Esophagus squamous epithelium (tissue), 5 donors: ENCODE measurements at regions not wholly inside any gene's neighbourhood (a gene's known extent, or its start where the extent isn't known, plus 50 kb on each side); places are given as distances from the start of the nearest gene placed in this dataset.

Source experiments
- DNase-seq: peaks from one replicate; lab custom pipeline; 2025; lab: John Stamatoyannopoulos, UW
- H3K27ac ChIP-seq, 4 donors: fragments of 200-600 bp; sonication (generic); one replicate each; pipeline ENCODE4 v1.5.1; 2016 to 2019; ENCODE audit warnings: mild to moderate bottlenecking in 1 of 4
- H3K27me3 ChIP-seq, 4 donors: fragments of 200-600 bp; sonication (generic); 1 replicate in 3 of 4; 2 replicates in 1 of 4; pipeline versions ENCODE4 v1.5.1 to v1.6.0; 2017 to 2021; ENCODE audit warnings: antibody characterized with exemption in 1 of 4
- H3K36me3 ChIP-seq, 3 donors: fragments of 200-600 bp; sonication (generic); one replicate each; pipeline ENCODE4 v1.5.1; 2016 to 2019
- H3K4me1 ChIP-seq, 3 donors: fragments of 200-600 bp; sonication (generic); one replicate each; pipeline ENCODE4 v1.5.1; 2017 to 2019
- H3K4me3 ChIP-seq, 4 donors: fragments of 200-600 bp; sonication (generic); 1 replicate in 3 of 4; 2 replicates in 1 of 4; pipeline ENCODE4 v1.5.1; 2016 to 2019; ENCODE audit warnings: mild to moderate bottlenecking in 2 of 4, moderate library complexity in 1 of 4
- H3K9me3 ChIP-seq, 3 donors: fragments of 200-600 bp; sonication (generic); one replicate each; pipeline ENCODE4 v1.5.1; 2016 to 2019
- CTCF ChIP-seq, 6 experiments: fragments of 450-650 bp in 4 of 6; fragments of 200-600 bp in 2 of 6; sonication (generic) in 2 of 6; IDR thresholded peaks; one replicate each; pipeline ENCODE4 v1.5.1; 2016 to 2019; ENCODE audit warnings: antibody characterized with exemption in 6 of 6, mild to moderate bottlenecking in 4 of 6, moderate library complexity in 4 of 6
- POLR2A ChIP-seq, 4 donors: fragments of 450-650 bp; IDR thresholded peaks; one replicate each; pipeline ENCODE4 v1.6.1; 2017; ENCODE audit warnings: antibody characterized with exemption in 4 of 4, mild to moderate bottlenecking in 4 of 4, moderate library complexity in 3 of 4
- WGBS, 2 donors: methylation state at CpG; one replicate each; pipeline ENCODE4 v1.1.5; 2018; 5-methylcytosine and 5-hydroxymethylcytosine counted together
- intact Hi-C: fragments of 100-400 bp; cut with DNase I; formaldehyde crosslinking; loops from one replicate; pipeline ENCODE4 v1.15.0; 2022
- donor health status: DM: yes; HTN: yes; CAD: no.

- TF ChIP-seq CTCF (IDR thresholded peaks at IDR 0.05), result no peak
- Histone ChIP-seq H3K36me3 (no peaks in the 10 kb centered on the region), H3K4me1 (peaks cover 0 to 22% (median 13%) of the 10 kb centered on the region in 3 donors), H3K27me3 (peaks cover 0 to 8% (median 0%) of the 10 kb centered on the region in 4 donors), H3K27ac (no peak overlapping the region), H3K9me3 (no peaks in the 10 kb centered on the region), H3K4me3 (no peak overlapping the region)
- 66% methylated on average over 4 of the region's 4 CpGs for WGBS, 2 donors
- intact Hi-C loops, result no loop called here
- no peak for DNase-seq
These were observed 128.0 kb upstream of the ADAMTS9 start for GRCh38 chr3:64815789-64816188.

- 21 to 29% methylated on average over 3 of the region's 3 CpGs for WGBS, 2 donors
- Histone ChIP-seq H3K36me3 (no peaks in the 10 kb centered on the region), H3K9me3 (no peaks in the 10 kb centered on the region), H3K27me3 (peaks cover 0 to 8% (median 0%) of the 10 kb centered on the region in 4 donors), H3K4me1 (peaks cover 0 to 22% (median 13%) of the 10 kb centered on the region in 3 donors), H3K4me3 (no peak overlapping the region), H3K27ac (peak overlapping the region in 3 of 4 donors; percentile 24 to 52 (median 25))
- intact Hi-C loops, result no loop called here
- no peak for DNase-seq
- no peak for TF ChIP-seq POLR2A (IDR thresholded peaks at IDR 0.05)
- TF ChIP-seq CTCF (IDR thresholded peaks at IDR 0.05), result no peak
These were observed 127.4 kb upstream of the ADAMTS9 start for GRCh38 chr3:64815195-64815631.

- intact Hi-C loops, result no loop called here
- Histone ChIP-seq H3K9me3 (no peaks in the 10 kb centered on the region), H3K27me3 (peaks cover 0 to 8% (median 0%) of the 10 kb centered on the region in 4 donors), H3K4me3 (no peak overlapping the region), H3K27ac (peak overlapping the region in 1 of 4 donors; percentile 25), H3K4me1 (peaks cover 0 to 22% (median 13%) of the 10 kb centered on the region in 3 donors), H3K36me3 (no peaks in the 10 kb centered on the region)
- no peak for TF ChIP-seq POLR2A (IDR thresholded peaks at IDR 0.05)
- TF ChIP-seq CTCF (IDR thresholded peaks at IDR 0.05), result no peak
- 36 to 43% methylated on average over 2 of the region's 2 CpGs for WGBS, 2 donors
- no peak for DNase-seq
These were observed 126.6 kb upstream of the ADAMTS9 start for GRCh38 chr3:64814351-64814750.

GRCh38 chr3:64813326-64813725 is 125.5 kb upstream of the ADAMTS9 start:
- intact Hi-C loops, result no loop called here
- H3K27ac ChIP-seq, result no peak overlapping the region

GRCh38 chr3:64809086-64809485 is 121.3 kb upstream of the ADAMTS9 start:
- Histone ChIP-seq H3K27me3 (no peaks in the 10 kb centered on the region), H3K27ac (no peak overlapping the region), H3K9me3 (no peaks in the 10 kb centered on the region), H3K4me1 (peaks cover 0 to 1% (median 0%) of the 10 kb centered on the region in 3 donors), H3K36me3 (peaks cover 0 to 6% (median 0%) of the 10 kb centered on the region in 3 donors), H3K4me3 (no peak overlapping the region)
- 64 to 65% methylated on average over 2 of the region's 2 CpGs for WGBS, 2 donors
- no peak for TF ChIP-seq POLR2A (IDR thresholded peaks at IDR 0.05)
- TF ChIP-seq CTCF (IDR thresholded peaks at IDR 0.05), result no peak
- no peak for DNase-seq
- intact Hi-C loops, result no loop called here

More at GRCh38 chr3:64813326-64813725, 125.5 kb upstream of the ADAMTS9 start:
- no peaks in the 10 kb centered on the region for H3K9me3 ChIP-seq
- H3K36me3 ChIP-seq, result no peaks in the 10 kb centered on the region
- TF ChIP-seq POLR2A (IDR thresholded peaks at IDR 0.05) (no peak), CTCF (IDR thresholded peaks at IDR 0.05) (no peak)
- no peak for DNase-seq
- 63 to 84% methylated on average over 3 of the region's 3 CpGs for WGBS, 2 donors
- peaks cover 0 to 8% (median 0%) of the 10 kb centered on the region in 4 donors for H3K27me3 ChIP-seq
- peaks cover 0 to 22% (median 13%) of the 10 kb centered on the region in 3 donors for H3K4me1 ChIP-seq
- H3K4me3 ChIP-seq, result no peak overlapping the region
